Right lobe of liver (tissue), 6 donors: ENCODE measurements at regions not wholly inside any gene's neighbourhood (a gene's known extent, or its start where the extent isn't known, plus 50 kb on each side); places are given as distances from the start of the nearest gene placed in this dataset.

ENCODE experiments used
- ATAC-seq, 4 donors: fragments of 200-7000 bp; cut with Tn5 transposase; one replicate each; pipeline ENCODE4 v1.9.1; 2020; ENCODE audit warnings: mild to moderate bottlenecking in 4 of 4, moderate library complexity in 4 of 4
- DNase-seq, 3 donors: peaks; one replicate each; pipeline ENCODE4 v3.0.0-alpha.2; 2020
- H3K27ac ChIP-seq, 3 donors: fragments of 200-600 bp; one replicate each; pipeline ENCODE4 v1.8.0; 2022
- H3K27me3 ChIP-seq, 2 donors: fragments of 200-600 bp; one replicate each; pipeline ENCODE4 v1.8.0; 2022
- H3K36me3 ChIP-seq, 4 donors: fragments of 200-600 bp; sonication (generic) in 1 of 4; one replicate each; pipeline versions ENCODE4 v1.5.1 to v1.8.0; 2017 to 2022; ENCODE audit warnings: control low read depth in 1 of 4
- H3K4me1 ChIP-seq, 4 donors: fragments of 200-600 bp; sonication (generic) in 1 of 4; one replicate each; pipeline versions ENCODE4 v1.5.1 to v1.8.0; 2017 to 2022; ENCODE audit warnings: control low read depth in 1 of 4
- H3K4me3 ChIP-seq, 3 donors: fragments of 200-600 bp; one replicate each; pipeline ENCODE4 v1.8.0; 2022
- H3K9me3 ChIP-seq, 4 donors: fragments of 200-600 bp; sonication (generic) in 1 of 4; one replicate each; pipeline versions ENCODE4 v1.5.1 to v1.8.0; 2017 to 2022; ENCODE audit warnings: control low read depth in 1 of 4
- POLR2A ChIP-seq: fragments of 450-650 bp; IDR thresholded peaks from one replicate; pipeline ENCODE4 v1.6.1; 2017; ENCODE audit warnings: antibody characterized with exemption, mild to moderate bottlenecking
- WGBS: methylation state at CpG from one replicate; pipeline ENCODE4 v1.1.6; 2018; ENCODE audit warnings: low coverage, low lambda C conversion rate; ENCODE audit not compliant: insufficient coverage; ENCODE audit errors: missing lambda C conversion rate; 5-methylcytosine and 5-hydroxymethylcytosine counted together
- intact Hi-C, 2 donors: fragments of 100-400 bp; cut with DNase I; formaldehyde crosslinking; loops; one replicate each; pipeline versions ENCODE4 v1.11.2 to v1.14.1; 2022
- TF ChIP-seq, protein P1 (sequence below), 4 donors: fragments of 200-600 bp in 3 of 4; fragments of 450-650 bp in 1 of 4; IDR thresholded peaks; one replicate each; pipeline versions ENCODE4 v1.5.1 to v1.8.0; 2016 to 2022; ENCODE audit warnings: antibody characterized with exemption in 4 of 4, mild to moderate bottlenecking in 2 of 4
- donor health status: DM: no; HTN: yes; CAD: no.
- donor health status: DM: no; HTN: no; CAD: no.
- donor health status: DM: no; HTN: no; CAD: no.
- donor health status: DM: no; HTN: yes; CAD: no.
- donor health status: DM: no; HTN: yes; CAD: no.

DNA sequence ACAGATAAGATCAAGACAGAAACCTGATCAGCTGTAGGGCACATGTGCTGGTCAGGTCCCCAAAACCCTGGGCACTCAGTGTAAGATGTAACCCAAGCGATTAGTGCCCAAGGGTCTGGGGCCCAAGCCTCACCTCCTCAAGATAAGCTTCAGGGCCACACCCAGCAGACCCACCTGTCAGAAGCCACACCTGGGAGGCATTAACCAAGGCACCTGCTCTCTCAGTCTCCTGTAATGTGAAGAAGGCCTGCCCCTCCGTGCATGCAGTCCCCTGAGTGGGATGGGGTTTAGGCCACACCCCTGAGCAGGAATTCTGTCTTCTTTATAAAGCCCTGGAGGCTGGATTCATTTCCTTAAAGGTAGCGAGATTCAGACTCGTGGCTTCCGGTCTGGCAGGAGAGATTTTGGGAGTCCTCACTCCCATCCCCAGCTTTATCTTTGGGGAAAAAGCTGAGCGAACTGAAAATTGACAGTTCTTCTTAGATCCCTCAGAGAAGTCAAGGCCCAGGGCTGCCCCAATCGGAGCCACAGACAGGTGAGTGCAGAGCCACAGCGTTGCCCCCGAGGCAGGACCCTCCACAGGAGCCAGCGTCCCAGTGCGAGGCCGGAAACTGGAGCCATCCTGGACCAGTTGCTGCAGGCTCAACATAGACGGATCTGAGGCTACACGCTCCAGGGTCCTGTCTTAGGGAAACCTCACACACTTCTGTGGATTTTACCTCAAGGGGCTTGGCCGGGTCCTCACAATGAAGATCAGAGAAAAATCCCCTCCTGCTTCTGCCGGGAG, 357.6 kb upstream of the IRX4 start:
- DNase-seq (no peak), ATAC-seq (no peak)
- H3K27ac ChIP-seq, result no peak overlapping the region
- intact Hi-C loops, result no loop called here
- WGBS, result 50% methylated on average over 12 of the region's 16 CpGs
- H3K27me3 ChIP-seq, result no peaks in the 10 kb centered on the region
- no peaks in the 10 kb centered on the region for H3K36me3 ChIP-seq
- no peaks in the 10 kb centered on the region for H3K4me1 ChIP-seq
- no peak overlapping the region for H3K4me3 ChIP-seq
- TF ChIP-seq, protein P1, sequence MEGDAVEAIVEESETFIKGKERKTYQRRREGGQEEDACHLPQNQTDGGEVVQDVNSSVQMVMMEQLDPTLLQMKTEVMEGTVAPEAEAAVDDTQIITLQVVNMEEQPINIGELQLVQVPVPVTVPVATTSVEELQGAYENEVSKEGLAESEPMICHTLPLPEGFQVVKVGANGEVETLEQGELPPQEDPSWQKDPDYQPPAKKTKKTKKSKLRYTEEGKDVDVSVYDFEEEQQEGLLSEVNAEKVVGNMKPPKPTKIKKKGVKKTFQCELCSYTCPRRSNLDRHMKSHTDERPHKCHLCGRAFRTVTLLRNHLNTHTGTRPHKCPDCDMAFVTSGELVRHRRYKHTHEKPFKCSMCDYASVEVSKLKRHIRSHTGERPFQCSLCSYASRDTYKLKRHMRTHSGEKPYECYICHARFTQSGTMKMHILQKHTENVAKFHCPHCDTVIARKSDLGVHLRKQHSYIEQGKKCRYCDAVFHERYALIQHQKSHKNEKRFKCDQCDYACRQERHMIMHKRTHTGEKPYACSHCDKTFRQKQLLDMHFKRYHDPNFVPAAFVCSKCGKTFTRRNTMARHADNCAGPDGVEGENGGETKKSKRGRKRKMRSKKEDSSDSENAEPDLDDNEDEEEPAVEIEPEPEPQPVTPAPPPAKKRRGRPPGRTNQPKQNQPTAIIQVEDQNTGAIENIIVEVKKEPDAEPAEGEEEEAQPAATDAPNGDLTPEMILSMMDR (IDR thresholded peaks at IDR 0.05), result no peak
- TF ChIP-seq POLR2A, result no peak
- H3K9me3 ChIP-seq, result no peaks in the 10 kb centered on the region

DNA sequence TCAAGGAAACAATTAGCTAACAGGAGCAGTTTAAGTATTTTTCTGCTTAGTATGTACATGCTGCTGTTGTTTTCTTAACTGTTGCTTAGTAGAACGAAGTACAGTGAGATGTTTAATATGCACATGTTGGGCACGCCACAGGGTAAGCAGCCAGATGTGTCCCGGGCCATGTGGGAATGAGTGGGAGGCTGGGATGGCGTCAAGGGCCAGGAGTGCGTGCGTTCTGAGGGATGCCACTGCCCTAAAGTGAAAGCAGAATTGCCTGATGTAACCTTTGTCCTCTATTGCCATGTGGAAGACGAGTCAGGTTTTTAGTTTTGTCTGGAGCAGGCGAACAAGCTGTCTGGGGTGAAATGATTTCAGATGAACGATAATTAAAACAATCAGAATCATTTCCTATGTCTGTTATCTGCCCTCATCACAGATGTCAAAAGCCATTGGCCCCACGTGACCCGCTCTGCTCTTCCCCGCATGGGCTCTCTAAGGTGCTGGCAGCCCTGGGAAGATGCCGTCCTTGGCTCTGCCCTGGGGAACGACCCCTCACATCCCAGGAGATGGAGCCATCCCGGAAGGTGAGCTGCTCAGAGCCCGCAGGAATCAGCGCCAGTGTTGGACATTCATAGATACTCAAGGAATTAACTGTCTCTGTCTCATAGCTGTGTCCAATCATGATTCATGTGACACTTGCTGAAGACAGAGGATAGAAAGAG, 356.6 kb upstream of the IRX4 start:
- intact Hi-C loops, result no loop called here
- ATAC-seq (no peak), DNase-seq (no peak)
- H3K4me3 ChIP-seq, result no peak overlapping the region
- no peaks in the 10 kb centered on the region for H3K4me1 ChIP-seq
- WGBS, result 49% methylated on average over 10 of the region's 17 CpGs
- TF ChIP-seq, protein P1 (IDR thresholded peaks at IDR 0.05), result no peak
- no peak for TF ChIP-seq POLR2A
- no peaks in the 10 kb centered on the region for H3K36me3 ChIP-seq
- no peaks in the 10 kb centered on the region for H3K9me3 ChIP-seq
- no peaks in the 10 kb centered on the region for H3K27me3 ChIP-seq
- no peak overlapping the region for H3K27ac ChIP-seq

DNA sequence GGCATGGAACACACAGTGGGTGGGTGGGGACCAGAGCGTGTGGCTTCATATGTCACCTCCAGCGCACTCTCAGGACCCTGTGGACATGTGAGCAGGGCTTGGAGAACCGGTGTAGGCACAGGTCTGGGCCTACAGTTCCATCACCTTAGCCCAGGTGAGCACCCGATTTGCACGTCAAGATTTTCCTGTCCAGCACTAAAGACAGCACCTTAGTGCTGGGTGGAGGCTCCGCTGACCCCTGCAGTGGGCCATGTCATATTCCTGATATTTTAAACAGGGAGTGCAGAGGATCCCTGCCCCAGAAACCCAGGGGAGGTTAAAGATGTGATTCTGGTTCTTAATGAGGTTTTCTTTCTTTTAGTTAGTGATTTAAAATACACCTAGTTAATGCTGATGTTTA, 356.0 kb upstream of the IRX4 start:
- Histone ChIP-seq H3K9me3 (no peaks in the 10 kb centered on the region), H3K27me3 (no peaks in the 10 kb centered on the region), H3K36me3 (no peaks in the 10 kb centered on the region), H3K4me1 (no peaks in the 10 kb centered on the region), H3K4me3 (no peak overlapping the region), H3K27ac (no peak overlapping the region)
- intact Hi-C loops, result no loop called here
- ATAC-seq (no peak), DNase-seq (no peak)
- WGBS, result 73% methylated on average over 4 of the region's 6 CpGs
- no peak for TF ChIP-seq POLR2A
- TF ChIP-seq, protein P1 (IDR thresholded peaks at IDR 0.05), result no peak

DNA sequence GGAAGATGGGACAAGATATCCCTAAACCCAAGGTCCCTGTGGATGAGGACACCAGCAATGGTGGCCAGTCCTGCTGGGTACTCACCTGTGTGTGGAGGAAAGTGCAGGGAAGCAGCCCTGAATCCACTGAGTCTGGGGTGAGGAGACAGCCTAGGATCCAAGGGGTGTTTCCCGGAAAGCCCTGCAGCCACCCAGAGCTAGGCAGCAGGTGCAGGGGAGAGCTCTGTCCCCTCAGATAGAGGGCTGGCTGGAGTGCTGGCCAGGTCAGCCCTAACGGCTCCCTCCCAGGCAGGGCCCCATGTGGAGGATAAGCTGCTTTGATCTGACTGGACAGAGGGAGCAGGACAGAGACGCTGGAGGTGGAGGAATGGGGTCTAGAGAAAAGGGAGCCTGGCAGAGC, 344.7 kb upstream of the IRX4 start:
- no peaks in the 10 kb centered on the region for H3K27me3 ChIP-seq
- no peaks in the 10 kb centered on the region for H3K4me1 ChIP-seq
- WGBS, result 15% methylated on average over 2 of the region's 3 CpGs
- TF ChIP-seq POLR2A, result no peak
- TF ChIP-seq, protein P1 (IDR thresholded peaks at IDR 0.05), result no peak
- H3K36me3 ChIP-seq, result no peaks in the 10 kb centered on the region
- DNase-seq (no peak), ATAC-seq (peak in 1 of 4 donors; percentile 39)
- no peak overlapping the region for H3K27ac ChIP-seq
- intact Hi-C loops, result no loop called here
- no peaks in the 10 kb centered on the region for H3K9me3 ChIP-seq
- no peak overlapping the region for H3K4me3 ChIP-seq
